HuH-7.5 (cell line): ENCODE measurements at regions not wholly inside any gene's neighbourhood (a gene's known extent, or its start where the extent isn't known, plus 50 kb on each side); places are given as distances from the start of the nearest gene placed in this dataset.

Experiments
- DNase-seq: peaks from one replicate; pipeline ENCODE4 v3.0.0; 2011; ENCODE audit warnings: low spot score

DNA sequence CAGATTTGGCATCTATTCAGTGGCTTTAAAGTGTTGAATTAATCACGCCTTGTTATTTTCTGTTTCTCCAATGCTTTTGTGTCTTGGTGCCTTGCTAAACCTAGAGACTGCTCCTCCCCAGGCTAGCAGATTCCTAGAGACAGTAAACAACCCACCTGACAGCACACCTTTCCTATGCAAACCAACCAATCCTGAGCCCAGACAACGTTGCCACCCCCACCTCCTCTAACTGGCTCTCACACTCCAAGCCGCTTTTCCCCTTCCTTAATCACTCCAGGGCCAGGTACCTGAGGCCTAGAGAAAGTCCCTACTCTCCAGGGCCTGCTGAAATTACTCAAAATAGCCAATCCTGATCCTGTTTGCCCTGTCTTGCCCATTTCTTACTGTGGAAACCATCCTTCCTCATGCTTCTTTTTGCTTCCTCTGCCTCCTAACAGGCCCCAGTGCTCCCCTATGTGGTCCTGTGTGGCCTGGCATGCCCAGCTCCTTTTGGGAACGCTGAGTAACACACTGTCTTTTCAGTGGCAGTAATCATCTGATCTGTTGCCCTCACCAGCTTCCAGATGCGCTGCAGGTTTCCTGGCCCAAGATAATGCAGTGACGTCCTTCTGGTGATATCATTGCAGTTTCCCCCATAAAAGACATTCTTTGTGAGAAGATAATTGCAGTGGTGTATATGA is 53.4 kb downstream of the GAS1 start:
- no peak for DNase-seq

DNA sequence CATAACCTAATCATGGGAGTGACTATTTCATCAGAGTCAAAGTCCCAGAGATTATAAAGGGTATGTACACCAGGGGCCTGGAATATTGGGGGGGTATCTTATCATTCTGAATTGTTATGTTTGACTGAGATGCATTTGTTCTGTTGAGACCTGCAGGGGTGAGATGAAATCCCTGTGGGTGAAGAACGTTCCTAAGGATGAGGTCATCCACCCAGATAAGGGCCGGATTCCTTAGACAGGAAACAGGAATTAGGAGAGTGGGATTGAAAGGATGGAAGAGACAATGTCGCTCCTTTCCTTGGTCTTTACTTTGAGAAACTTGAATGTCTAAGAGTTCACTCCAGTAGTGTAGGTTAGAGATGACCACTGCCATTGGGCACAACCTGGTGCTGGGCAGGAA is 54.7 kb downstream of the GAS1 start:
- DNase-seq, result no peak

DNA sequence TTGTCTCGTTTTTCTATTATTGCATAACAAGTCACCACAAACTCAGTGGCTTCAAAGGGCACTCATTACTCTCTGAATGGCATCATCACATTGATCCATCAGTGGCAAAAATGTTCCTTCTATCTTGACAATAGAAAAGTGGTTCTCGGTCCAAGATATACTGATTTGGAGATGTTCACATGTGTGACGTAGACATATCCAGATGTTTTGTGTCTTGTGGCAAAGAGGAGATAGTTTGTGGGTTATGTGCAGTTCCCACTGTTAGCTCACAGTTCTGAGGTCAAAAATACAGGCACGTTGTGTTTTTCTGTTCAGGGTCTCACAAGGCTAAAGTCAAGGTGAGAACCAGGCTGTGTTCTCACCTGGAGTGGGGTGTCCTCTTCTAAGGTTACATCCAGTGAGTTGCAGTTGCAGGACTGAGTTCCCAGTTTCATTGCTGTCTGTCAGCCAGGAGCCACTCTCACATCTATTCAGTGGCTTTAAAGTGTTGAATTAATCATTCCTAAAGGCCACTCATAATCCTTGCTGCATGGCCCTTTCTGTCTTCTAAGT is 55.3 kb downstream of the GAS1 start:
- DNase-seq, result no peak

DNA sequence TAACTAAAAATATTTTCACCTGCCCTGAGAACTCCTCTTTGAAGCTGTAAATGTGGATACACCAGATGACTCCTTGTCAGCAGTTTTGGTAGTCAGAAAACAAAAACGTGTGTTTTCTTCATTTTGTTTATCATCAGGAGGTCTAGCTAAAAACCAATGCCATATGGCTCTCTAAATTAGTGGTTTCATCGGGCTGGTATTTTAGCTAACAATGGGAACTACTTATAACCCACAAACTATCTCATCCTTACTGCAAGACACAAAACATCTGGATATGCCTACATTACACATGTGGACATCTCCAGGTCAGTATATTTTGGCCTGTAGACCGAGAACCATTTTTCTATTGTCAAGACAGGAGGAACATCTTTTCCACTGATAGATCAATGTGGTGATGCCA is 56.2 kb downstream of the GAS1 start:
- no peak for DNase-seq

DNA sequence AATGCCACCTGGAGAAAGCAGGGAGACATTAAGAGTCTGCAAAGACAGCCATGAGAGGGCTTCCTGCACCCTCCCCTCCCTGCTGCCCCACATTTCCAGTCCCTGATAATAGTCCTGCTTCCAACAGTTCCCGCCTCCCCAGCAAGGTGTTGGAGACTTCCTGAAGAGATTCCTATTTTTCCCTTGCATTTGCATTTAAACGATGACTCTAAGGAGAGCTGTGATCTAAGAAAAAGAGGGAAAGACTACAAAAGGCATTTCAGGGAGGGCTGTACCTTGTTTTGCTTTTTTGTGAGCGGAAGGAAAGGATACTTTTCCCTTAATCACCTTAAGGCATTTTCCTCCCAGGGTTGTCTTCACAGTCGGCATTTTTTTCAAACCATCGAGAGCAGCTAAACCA is 62.1 kb downstream of the GAS1 start:
- no peak for DNase-seq

DNA sequence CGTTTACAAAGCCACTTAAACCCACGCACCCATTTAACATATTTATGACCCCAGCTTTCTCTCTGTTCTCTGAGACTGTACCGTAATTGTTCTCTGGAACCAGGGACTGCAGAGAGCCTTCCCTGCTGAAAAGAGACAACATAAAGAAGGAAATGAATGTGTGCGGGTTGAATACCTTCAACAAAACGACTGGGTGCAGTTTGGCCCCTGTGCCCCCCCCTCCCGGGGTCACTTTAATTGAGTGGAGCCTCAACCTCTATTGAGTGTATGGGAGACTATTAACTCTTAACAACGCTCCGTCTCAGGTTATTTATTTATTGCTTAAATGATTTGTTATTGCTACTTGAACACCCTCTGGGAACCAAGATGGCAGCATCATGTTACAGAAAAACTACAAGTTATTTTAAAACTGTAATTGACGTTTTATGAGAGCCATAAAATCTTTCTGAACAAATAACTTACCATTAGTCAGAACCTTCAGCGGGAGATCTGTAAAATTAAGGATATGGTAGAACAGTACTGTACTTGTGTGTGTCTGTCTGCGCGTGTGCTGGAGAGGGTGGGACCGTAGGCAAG is 70.6 kb downstream of the GAS1 start:
- DNase-seq, result no peak

DNA sequence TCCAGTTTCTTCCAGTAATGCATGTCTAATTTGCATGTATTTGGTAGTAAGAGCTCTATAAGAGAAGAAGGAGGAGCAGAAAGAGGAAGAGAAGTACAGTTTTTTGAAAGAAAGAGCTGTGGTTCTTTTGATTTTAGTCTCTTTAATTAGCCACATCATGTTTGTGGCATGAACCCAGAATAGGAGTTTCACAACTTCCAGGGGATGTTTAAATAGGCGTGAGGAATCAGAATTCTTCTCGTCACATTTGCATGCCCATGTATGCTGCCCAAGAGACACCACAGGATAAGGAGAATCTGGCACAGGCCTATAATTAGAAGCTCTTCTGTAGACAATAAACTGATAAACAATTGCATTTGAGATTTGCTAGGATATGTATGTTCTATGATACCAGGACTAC is 78.7 kb downstream of the GAS1 start:
- no peak for DNase-seq

DNA sequence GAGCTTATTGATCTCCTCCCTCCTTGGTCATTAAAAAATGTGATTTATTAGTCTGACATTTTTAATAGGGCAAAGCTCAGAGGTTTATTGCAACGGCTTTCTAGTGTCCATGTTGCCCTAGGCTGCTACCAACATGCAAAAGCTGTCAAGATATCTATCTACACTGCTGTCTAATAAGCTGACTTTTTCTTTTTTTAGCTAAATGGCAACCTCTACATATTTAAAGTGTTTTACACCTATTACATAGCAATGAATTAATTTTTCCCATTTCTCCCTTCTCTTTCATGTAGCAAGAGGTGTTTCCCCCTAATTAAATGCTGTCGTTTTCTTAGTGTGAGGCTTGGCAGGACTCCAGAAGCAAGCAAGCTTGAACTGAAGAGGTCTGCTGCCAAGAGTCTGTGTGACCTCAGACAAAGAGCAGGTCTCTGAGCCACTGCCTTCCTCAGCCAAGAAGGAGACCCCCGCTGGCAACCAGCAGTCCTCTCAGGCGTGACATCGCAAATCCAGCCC is 79.4 kb downstream of the GAS1 start:
- no peak for DNase-seq

DNA sequence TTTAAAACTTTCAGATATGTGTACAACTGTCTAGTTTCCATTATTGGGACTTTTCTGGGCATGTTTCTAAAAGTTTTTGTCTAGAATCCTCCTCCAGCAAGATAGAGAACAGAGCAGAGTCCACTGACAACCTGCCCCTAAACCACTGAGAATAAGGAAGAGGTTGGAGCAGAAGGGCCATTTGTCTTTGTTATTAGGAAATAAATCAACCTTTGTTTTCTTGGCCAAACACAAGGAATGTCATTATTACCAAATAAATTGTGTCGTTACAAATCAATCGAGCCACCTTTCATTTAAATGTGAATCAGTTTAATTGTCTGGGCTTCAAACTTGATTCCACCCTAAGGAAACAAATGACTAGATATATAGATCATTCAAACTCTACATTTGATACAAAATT is 81.4 kb downstream of the GAS1 start:
- DNase-seq, result no peak

DNA sequence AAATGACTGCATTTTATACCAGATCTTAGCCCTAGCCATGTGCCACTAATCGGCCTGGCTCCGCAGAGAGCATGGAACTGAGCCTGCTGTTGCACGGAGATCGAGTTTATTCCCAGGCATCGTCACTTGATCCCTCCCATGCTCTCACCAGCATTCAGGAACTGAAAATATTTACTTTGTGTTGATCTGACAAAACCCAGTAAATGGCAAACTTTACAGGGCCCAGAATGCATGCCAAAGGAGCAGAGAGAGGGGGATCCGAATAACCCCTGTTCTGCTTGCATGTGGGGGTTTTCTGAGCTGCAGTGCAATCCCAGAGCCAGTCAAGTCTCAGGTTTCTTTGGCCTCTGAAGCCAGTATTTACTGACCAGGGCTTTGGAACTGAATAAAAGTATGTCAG is 87.3 kb downstream of the GAS1 start:
- DNase-seq, result no peak

DNA sequence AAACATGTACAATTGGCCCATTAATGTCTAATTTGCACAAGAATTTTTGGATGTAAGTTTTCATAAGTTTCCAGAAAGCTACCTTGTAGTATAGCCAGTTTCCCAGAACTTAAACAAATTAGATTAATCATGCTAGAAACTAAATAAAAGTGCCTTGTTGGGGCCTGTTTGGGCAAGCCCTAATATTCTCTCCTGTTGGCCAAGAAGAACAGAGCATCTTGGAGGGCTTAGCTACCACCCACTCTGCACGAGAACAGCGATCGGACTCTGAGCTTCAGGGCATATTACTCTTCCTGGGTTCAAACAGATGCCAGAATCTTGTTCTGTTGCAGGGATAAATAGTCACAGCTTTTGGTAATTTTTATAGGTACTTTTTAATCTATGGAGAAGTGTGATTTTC is 88.2 kb downstream of the GAS1 start:
- no peak for DNase-seq

DNA sequence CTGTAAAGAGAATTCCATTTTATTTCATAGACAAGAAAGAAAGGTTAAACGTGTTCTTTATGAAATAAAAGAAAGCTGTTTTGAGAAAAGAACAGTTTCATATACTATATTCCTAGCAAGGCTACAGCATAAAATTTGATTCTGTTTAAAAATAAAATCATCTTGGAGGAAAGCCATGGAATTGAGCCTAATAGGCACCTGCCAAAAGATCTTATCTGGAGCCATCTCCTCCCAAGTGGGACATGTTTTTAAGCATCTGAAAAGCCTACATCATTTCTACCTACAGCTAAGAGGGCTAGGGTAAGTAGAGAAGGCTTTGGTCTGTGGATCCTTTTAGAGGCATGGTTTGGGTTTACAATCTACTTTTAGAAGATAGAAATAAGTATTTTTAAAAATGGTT is 89.3 kb downstream of the GAS1 start:
- no peak for DNase-seq

DNA sequence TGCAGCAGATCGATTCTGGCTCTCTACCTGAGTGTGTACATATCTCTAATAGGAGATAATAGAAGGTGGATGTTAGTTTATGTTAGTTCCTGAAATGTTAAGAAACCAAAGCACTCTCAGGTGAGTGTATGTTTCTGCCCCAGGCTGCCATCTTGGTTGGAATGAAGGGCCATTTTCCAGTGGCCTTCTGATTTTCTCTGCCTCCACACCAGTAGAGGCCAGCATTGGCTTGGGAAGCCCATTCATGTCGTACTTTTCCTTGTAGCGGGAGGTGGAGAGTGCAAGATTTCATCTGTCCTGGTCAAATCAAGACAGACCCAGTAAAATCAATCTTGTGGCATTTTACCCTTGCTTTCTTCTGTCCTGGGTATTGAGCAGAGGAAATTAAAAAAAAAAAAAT is 91.0 kb downstream of the GAS1 start:
- no peak for DNase-seq

DNA sequence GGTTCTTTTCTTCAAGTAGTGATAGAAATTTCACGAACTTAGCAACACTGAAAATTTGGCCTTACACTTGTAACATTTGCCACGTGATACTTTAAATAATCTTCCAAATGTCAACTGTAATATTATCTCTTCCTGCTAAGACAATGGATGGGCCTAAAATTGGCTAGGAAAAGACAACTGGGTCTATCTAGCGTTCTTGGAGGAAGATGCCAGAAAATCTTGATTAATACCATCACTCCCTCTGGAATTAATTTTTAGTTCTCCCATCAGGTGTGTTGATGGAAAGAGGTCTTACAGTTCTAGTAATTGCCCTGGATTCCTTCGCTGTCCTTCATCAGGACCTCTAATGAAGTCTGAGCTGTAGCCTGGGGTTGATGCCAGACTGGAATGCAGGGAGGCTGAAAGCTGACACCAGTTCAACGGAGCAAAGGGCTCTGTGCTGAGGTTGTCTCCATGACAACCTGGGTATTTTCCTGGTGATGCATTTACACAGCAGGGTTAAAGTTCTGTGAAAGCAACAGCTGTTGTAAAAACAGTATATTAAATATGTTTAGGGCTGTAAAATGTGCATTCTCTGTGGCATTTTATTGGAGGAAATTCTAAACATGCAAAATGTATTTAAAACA is 92.3 kb downstream of the GAS1 start:
- peak; percentile 10 for DNase-seq

DNA sequence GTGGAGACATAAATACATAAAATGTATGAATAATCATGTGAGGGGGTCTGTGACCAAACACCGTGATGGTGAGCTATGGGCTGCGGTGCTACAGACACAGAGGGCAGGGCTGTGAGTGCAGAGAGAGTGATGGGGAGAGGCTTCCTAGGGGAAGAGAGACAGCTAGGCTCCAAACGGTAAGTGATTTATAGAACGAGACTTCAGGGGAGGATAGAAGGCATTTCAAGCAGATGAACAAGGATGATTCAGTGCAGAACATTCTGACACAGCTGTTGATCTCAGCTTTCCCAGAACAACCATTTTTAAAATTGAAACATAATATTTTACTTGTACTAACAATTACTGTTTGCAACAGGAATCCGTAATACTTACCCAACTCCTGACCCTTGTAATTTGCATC is 100.7 kb downstream of the GAS1 start:
- DNase-seq, result no peak

DNA sequence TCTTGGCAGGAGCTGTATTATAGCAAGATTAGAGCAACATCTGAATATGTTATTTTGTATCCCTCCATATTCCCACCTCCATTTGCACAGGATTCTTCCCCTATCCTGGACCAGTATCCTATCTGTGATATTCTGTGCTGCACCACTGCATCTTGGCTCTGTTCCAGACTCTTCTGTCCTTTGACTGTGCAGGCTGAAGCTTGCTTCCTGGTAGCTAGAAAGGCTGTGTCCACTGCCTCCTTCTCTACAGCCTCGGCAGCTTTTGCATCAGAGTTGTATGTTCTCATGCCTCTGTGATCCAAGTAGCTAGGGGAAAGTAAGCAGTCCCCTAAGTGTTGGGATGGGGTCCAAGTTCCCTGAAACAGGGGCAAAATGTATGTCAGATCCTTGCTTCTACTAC is 104.1 kb downstream of the GAS1 start:
- no peak for DNase-seq

DNA sequence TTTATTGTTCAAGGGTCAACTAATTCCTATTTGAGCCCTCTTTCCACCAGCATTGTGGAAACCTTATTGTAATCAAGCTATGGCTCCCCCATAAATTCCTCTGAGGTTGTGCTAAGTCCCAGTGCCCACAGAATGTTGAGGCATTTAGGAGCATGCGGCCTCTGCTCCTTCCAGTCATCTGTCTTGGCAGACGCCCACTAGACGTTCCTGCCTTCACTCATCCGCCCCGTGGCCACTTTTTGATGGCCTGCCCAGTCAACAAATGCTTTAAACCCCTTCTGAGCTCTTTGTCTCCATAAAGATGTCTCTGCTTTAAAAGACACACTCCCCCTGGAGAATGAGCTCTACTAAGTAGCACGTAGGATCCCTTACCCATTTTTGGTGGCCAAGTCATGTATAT is 104.7 kb downstream of the GAS1 start:
- no peak for DNase-seq

DNA sequence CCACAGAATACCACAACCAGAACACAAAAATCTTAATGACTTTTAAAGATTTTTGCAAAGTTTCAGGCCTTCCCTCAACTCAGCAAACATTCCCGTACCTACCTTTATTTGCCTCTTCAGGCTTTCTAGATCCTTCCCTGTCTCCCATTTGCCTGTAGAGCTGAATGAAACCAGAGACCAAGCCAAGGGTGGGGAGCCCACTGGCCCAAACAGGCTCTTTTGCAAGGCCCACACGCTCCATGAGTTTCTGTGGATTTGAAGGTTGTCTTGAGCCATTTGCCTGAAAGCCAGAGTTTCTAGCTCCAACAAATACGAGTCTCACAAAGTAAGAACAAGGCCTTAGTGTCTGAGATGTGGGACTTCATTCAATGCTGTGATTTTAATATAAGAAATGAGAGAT is 107.8 kb downstream of the GAS1 start:
- DNase-seq, result no peak

DNA sequence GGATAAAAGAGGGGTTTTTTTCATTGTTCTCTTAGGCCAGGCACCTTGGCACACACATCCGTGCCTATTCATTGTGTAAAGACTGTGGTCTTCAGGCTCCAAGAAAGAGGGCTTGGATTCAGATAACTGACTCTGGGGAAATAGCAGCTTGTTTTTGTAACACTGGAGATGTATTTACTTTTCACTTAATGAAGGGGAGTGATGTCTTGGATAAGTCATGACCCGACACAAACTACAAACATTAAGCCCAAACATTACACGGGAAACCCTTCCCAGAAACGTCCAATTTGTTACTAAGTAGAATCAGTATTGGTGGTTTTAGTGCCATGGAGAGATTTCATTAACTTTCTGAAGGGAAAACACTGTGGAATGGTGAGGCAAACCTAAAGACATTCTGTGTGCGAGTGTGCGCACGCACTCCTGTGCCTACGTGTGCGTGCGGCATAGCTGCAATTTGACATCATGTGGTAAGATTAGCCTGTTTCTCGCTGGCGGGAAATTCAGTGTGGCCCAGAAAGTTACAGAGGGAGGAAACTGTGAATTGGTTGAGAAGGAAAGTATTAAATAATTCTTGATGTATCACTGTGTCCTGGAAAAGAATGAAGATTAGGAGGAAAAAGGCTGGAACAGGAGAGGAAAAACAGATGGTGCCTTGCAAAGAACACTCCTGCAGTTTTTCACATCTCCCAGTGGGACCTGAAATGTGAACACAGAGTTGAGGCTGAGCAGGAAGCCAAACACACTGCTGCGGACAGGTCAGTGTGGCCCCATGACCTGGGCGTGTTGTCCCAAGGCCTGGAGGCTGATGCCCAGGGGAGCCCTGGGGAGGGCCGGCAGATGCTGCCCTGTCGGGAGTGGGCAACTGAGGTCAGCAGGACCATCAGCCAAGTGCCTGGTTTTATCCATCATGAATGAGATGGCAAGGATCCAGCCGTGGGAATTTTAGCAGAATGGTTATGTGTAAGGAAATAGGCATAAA is 108.5 kb downstream of the GAS1 start:
- DNase-seq, result no peak

DNA sequence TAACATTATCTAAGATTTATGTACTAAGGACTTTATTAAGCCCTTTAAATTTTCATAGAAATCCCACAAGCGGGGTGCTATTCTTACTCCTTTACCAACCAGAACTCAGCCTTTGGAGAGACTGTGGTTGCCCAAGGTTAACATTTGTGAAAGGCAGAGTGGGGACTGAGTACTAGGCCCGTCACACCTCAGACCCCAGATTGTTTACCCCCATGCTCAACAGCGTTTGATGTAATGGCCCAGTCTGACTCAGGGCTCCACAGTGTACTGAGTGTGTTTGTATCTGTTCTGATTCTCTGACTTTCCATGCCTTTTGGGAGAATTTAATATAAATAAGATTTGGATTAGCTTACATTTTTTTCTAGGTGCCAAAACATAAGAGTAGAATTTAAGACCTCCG is 110.0 kb downstream of the GAS1 start:
- no peak for DNase-seq

DNA sequence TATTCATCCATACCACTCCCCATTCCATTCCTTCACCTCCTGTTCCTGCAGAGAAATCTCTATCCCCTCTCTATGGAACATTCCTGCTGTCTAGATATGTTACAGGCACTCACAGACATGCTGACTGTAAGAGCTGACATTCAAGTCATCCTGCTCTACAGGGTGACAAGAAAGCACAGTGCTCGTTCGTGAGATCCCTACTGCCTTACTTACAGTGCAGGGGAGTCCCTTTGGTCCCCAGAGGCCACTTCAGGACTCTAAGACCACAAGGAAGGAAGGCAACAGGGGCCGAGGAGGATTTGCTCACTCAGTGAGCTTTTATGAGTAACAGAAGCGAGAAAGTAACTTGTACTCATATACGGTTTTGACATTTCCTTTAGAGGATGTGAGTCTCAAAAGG is 110.5 kb downstream of the GAS1 start:
- DNase-seq, result no peak

DNA sequence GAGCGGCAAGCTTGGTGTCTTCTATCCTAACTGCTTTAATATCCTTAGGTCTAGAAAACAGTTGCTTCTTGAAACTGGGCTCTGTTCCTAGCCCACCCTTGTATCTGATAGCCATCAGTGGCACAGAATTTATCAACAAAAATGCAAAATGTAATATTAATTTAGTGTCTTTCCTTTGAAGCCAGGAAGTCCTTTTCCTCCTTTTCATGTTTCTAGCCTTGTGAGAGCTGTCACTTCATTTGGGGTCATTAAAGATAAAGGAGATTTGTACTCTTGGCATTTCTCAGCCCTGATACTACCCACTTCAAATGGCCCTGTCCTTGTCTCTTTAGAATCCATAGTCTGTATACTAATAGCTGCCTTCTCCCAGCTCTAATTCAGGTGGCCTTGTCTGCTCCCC is 111.0 kb downstream of the GAS1 start:
- DNase-seq, result no peak
